ENCODE measurements at regions not wholly inside any gene's neighbourhood (a gene's known extent, or its start where the extent isn't known, plus 50 kb on each side); places are given as distances from the start of the nearest gene placed in this dataset.

GRCh38 chr11:134752526-134752925 lies 340.5 kb upstream of the B3GAT1 start:
- H3K27ac ChIP-seq (ENCODE audit: low read depth, low read length): no peak overlapping the region
- no peak overlapping the region for H3K4me2 ChIP-seq (ENCODE audit: insufficient read depth, low read length)
- H3K79me2 ChIP-seq (ENCODE audit: insufficient read depth, low read length): no peaks in the 10 kb centered on the region
- no peaks in the 10 kb centered on the region for H4K20me1 ChIP-seq (ENCODE audit: insufficient read depth, low read length)
- H3K36me3 ChIP-seq (ENCODE audit: insufficient read depth, low read length): no peaks in the 10 kb centered on the region
- H3K9me3 ChIP-seq (ENCODE audit: low read depth, low read length): no peaks in the 10 kb centered on the region
- no peaks in the 10 kb centered on the region for H3K27me3 ChIP-seq (ENCODE audit: insufficient read depth, low read length)
- no peak overlapping the region for H3K4me3 ChIP-seq (ENCODE audit: insufficient read depth, low read length)
- no peaks in the 10 kb centered on the region for H3K4me1 ChIP-seq (ENCODE audit: insufficient read depth, low read length)
- TF ChIP-seq CTCF (IDR thresholded peaks at IDR 0.05; ENCODE audit: extremely low read depth, low read depth, low read length): no peak
- DNase-seq (ENCODE audit: insufficient read length, low spot score, missing footprints): no peak
- no peak overlapping the region for H2AFZ ChIP-seq (ENCODE audit: low read length)

DNA sequence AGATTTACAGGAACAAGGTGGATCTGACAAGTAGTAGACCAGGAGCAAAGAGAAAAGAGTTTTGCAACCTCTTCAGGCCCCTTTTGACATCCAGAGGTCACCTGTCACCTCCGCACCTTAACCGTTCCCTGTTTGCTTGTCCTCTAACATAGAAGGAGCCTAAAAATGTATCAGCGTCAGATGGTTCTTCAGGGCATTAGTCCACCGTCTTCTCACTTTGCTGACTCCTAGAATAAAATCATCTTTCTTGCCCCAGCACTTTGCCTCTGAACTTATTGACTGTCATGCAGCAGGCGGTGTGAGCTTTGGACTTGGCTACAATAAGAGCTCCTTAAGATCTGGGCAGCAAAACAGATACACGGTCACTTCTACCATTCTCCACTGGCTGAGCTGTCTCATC lies 339.7 kb upstream of the B3GAT1 start:
- Histone ChIP-seq H3K27me3 (ENCODE audit: insufficient read depth, low read length) (no peaks in the 10 kb centered on the region), H3K4me1 (ENCODE audit: insufficient read depth, low read length) (no peaks in the 10 kb centered on the region), H3K4me2 (ENCODE audit: insufficient read depth, low read length) (no peak overlapping the region), H3K27ac (ENCODE audit: low read depth, low read length) (no peak overlapping the region), H3K36me3 (ENCODE audit: insufficient read depth, low read length) (no peaks in the 10 kb centered on the region), H4K20me1 (ENCODE audit: insufficient read depth, low read length) (no peaks in the 10 kb centered on the region), H3K9me3 (ENCODE audit: low read depth, low read length) (no peaks in the 10 kb centered on the region), H2AFZ (ENCODE audit: low read length) (no peak overlapping the region), H3K4me3 (ENCODE audit: insufficient read depth, low read length) (no peak overlapping the region), H3K79me2 (ENCODE audit: insufficient read depth, low read length) (no peaks in the 10 kb centered on the region)
- DNase-seq (ENCODE audit: insufficient read length, low spot score, missing footprints): no peak
- TF ChIP-seq CTCF (IDR thresholded peaks at IDR 0.05; ENCODE audit: extremely low read depth, low read depth, low read length): no peak

DNA sequence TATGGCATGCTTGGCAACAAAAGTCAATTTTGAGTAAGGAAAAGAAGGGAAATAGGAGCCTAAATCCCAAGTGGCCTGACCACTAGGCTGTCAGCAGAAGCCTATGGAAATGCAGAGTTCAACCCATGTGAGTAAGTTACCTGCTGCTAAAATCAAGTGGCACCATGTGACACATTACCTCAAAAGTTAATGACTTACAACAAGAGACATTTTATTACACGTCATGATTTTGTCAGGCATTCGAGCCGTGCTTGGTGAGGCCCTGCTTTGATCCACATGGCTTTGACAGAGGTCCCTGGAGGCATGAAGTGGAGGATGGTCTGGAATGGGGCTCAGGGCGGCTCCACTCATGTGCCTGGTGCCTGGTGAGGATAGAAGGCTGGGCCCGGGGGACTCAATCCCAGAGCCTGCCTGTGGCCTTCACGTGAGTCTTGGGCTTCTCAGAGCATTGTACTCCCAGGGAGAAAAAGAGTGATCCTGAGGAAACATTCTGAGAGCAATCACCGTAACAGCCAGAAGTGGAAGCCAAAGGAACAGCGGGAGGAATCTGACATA lies 339.1 kb upstream of the B3GAT1 start:
- H4K20me1 ChIP-seq (ENCODE audit: insufficient read depth, low read length): no peaks in the 10 kb centered on the region
- H3K36me3 ChIP-seq (ENCODE audit: insufficient read depth, low read length): no peaks in the 10 kb centered on the region
- H3K4me2 ChIP-seq (ENCODE audit: insufficient read depth, low read length): no peak overlapping the region
- H3K79me2 ChIP-seq (ENCODE audit: insufficient read depth, low read length): no peaks in the 10 kb centered on the region
- no peak overlapping the region for H3K4me3 ChIP-seq (ENCODE audit: insufficient read depth, low read length)
- TF ChIP-seq CTCF (IDR thresholded peaks at IDR 0.05; ENCODE audit: extremely low read depth, low read depth, low read length): no peak
- H3K27ac ChIP-seq (ENCODE audit: low read depth, low read length): no peak overlapping the region
- no peak overlapping the region for H2AFZ ChIP-seq (ENCODE audit: low read length)
- no peak for DNase-seq (ENCODE audit: insufficient read length, low spot score, missing footprints)
- no peaks in the 10 kb centered on the region for H3K27me3 ChIP-seq (ENCODE audit: insufficient read depth, low read length)
- H3K4me1 ChIP-seq (ENCODE audit: insufficient read depth, low read length): no peaks in the 10 kb centered on the region
- no peaks in the 10 kb centered on the region for H3K9me3 ChIP-seq (ENCODE audit: low read depth, low read length)

GRCh38 chr11:134750619-134751018 lies 338.6 kb upstream of the B3GAT1 start:
- Histone ChIP-seq H2AFZ (ENCODE audit: low read length) (no peak overlapping the region), H3K4me3 (ENCODE audit: insufficient read depth, low read length) (no peak overlapping the region), H3K4me1 (ENCODE audit: insufficient read depth, low read length) (no peaks in the 10 kb centered on the region), H4K20me1 (ENCODE audit: insufficient read depth, low read length) (no peaks in the 10 kb centered on the region), H3K9me3 (ENCODE audit: low read depth, low read length) (no peaks in the 10 kb centered on the region), H3K27ac (ENCODE audit: low read depth, low read length) (no peak overlapping the region), H3K79me2 (ENCODE audit: insufficient read depth, low read length) (no peaks in the 10 kb centered on the region), H3K4me2 (ENCODE audit: insufficient read depth, low read length) (no peak overlapping the region), H3K27me3 (ENCODE audit: insufficient read depth, low read length) (no peaks in the 10 kb centered on the region), H3K36me3 (ENCODE audit: insufficient read depth, low read length) (no peaks in the 10 kb centered on the region)
- no peak for DNase-seq (ENCODE audit: insufficient read length, low spot score, missing footprints)
- TF ChIP-seq CTCF (IDR thresholded peaks at IDR 0.05; ENCODE audit: extremely low read depth, low read depth, low read length): no peak

Data from osteoblast (primary cell).